ENCODE measurements at regions not wholly inside any gene's neighbourhood (a gene's known extent, or its start where the extent isn't known, plus 50 kb on each side); places are given as distances from the start of the nearest gene placed in this dataset.

DNA sequence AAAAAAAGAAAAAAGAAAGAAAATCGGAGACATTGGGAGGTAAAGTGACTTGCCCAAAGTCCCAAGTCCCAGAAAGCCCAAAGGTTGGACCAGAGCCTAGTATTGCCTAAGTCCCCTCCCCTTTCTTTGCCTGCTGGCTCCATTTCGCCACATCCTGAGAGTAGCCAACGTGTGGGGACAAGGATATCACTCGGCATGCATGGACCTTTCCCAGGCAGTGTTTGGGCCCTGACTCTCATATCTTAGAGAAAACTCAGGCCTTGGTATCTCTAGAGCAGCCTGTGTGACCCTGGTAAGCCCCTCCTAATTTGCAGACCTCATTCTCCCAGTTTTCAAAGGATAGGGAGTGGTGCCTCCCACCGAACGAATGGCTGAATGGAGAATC lies 294.2 kb upstream of the ZMIZ1 start:
- CTCF ChIA-PET = no interaction called here
- Histone ChIP-seq H2AFZ (ENCODE audit: low read depth, low read length, poor library complexity, severe bottlenecking) (no peak overlapping the region), H3K79me2 (ENCODE audit: insufficient read depth, low read length) (no peaks in the 10 kb centered on the region), H3K4me1 (ENCODE audit: control insufficient read depth in 1 of 2, insufficient read depth in 2 of 2, low read length in 2 of 2) (peaks cover 0 to 10% of the 10 kb centered on the region in 2 experiments; a peak in 3 of 4 replicates), H3K9ac (ENCODE audit: low read length) (no peak overlapping the region), H3K4me2 (ENCODE audit: low read length) (no peak overlapping the region), H3K27ac (ENCODE audit: low read depth, low read length) (no peak overlapping the region), H4K20me1 (ENCODE audit: insufficient read depth) (no peaks in the 10 kb centered on the region), H3K4me3 (replicated peaks in 1 of 2; ENCODE audit: low read depth in 1 of 2, low read length in 2 of 2) (no peak overlapping the region), H3K9me3 (ENCODE audit: control insufficient read depth in 1 of 2, insufficient read depth in 1 of 2, low read depth in 1 of 2, low read length in 2 of 2) (no peaks in the 10 kb centered on the region), H3K36me3 (ENCODE audit: control insufficient read depth in 1 of 2, insufficient read depth in 2 of 2, low read length in 2 of 2) (no peaks in the 10 kb centered on the region), H3K27me3 (ENCODE audit: insufficient read depth, low read length) (no peaks in the 10 kb centered on the region), H3K9me2 (ENCODE audit: insufficient read depth) (no peaks in the 10 kb centered on the region)
- POLR2A ChIA-PET = no interaction called here
- no TSS peak for BruUV-seq (replicated peaks)
- intact Hi-C loops (cut with micrococcal nuclease) = no loop called here
- RAD21 ChIA-PET (ENCODE audit: low non-redundant PET in 1 of 2, low total read pairs in 2 of 2, uncharacterized antibody in 2 of 2, unreplicated experiment in 2 of 2) = no interaction called here
- ATAC-seq (no peak), DNase-seq (ENCODE audit: low read depth, low spot score) (no peak)
- TF ChIP-seq TCF7L2 (IDR thresholded peaks at IDR 0.05; ENCODE audit: borderline replicate concordance, extremely low read depth, insufficient read depth, insufficient read length) = no peak
- TF ChIP-seq, protein P1, sequence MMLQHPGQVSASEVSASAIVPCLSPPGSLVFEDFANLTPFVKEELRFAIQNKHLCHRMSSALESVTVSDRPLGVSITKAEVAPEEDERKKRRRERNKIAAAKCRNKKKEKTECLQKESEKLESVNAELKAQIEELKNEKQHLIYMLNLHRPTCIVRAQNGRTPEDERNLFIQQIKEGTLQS (IDR thresholded peaks at IDR 0.05) = no peak
- TF ChIP-seq FOSL1 (IDR thresholded peaks at IDR 0.05; ENCODE audit: low read depth) = no peak
- TF ChIP-seq EZH2 (IDR thresholded peaks at IDR 0.05) = no peak
- no peak for TF ChIP-seq POLR2AphosphoS5 (IDR thresholded peaks at IDR 0.05; ENCODE audit: low read depth, low read length)
- no peak for TF ChIP-seq EGR1 (IDR thresholded peaks at IDR 0.05; ENCODE audit: low read depth)
- TF ChIP-seq ZFX (IDR thresholded peaks at IDR 0.05) = no peak
- no peak for TF ChIP-seq CBX3 (IDR thresholded peaks at IDR 0.05; ENCODE audit: low read depth)
- TF ChIP-seq, protein P2, sequence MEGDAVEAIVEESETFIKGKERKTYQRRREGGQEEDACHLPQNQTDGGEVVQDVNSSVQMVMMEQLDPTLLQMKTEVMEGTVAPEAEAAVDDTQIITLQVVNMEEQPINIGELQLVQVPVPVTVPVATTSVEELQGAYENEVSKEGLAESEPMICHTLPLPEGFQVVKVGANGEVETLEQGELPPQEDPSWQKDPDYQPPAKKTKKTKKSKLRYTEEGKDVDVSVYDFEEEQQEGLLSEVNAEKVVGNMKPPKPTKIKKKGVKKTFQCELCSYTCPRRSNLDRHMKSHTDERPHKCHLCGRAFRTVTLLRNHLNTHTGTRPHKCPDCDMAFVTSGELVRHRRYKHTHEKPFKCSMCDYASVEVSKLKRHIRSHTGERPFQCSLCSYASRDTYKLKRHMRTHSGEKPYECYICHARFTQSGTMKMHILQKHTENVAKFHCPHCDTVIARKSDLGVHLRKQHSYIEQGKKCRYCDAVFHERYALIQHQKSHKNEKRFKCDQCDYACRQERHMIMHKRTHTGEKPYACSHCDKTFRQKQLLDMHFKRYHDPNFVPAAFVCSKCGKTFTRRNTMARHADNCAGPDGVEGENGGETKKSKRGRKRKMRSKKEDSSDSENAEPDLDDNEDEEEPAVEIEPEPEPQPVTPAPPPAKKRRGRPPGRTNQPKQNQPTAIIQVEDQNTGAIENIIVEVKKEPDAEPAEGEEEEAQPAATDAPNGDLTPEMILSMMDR (IDR thresholded peaks at IDR 0.05 in 2 of 3, conservative IDR thresholded peaks at IDR 0.05 in 1 of 3; ENCODE audit: borderline replicate concordance in 1 of 3, insufficient read depth in 1 of 3, low read depth in 2 of 3, low read length in 2 of 3) = no peak
- TF ChIP-seq SRF (IDR thresholded peaks at IDR 0.05; ENCODE audit: low read depth) = no peak
- TF ChIP-seq ELF1 (IDR thresholded peaks at IDR 0.05; ENCODE audit: borderline replicate concordance, low read depth) = no peak
- TF ChIP-seq ZNF274 (IDR thresholded peaks at IDR 0.05; ENCODE audit: low read depth, low read length) = no peak
- TF ChIP-seq SP1 (IDR thresholded peaks at IDR 0.05; ENCODE audit: low read depth) = no peak
- no peak for TF ChIP-seq EZH2phosphoT487 (IDR thresholded peaks at IDR 0.05; ENCODE audit: borderline replicate concordance)
- TF ChIP-seq SIN3A (IDR thresholded peaks at IDR 0.05; ENCODE audit: low read depth) = no peak
- TF ChIP-seq CEBPB (IDR thresholded peaks at IDR 0.05; ENCODE audit: low read depth) = no peak
- TF ChIP-seq POLR2A (IDR thresholded peaks at IDR 0.05; ENCODE audit: borderline replicate concordance, extremely low read depth, insufficient read depth, insufficient read length) = no peak
- TF ChIP-seq, protein P3, sequence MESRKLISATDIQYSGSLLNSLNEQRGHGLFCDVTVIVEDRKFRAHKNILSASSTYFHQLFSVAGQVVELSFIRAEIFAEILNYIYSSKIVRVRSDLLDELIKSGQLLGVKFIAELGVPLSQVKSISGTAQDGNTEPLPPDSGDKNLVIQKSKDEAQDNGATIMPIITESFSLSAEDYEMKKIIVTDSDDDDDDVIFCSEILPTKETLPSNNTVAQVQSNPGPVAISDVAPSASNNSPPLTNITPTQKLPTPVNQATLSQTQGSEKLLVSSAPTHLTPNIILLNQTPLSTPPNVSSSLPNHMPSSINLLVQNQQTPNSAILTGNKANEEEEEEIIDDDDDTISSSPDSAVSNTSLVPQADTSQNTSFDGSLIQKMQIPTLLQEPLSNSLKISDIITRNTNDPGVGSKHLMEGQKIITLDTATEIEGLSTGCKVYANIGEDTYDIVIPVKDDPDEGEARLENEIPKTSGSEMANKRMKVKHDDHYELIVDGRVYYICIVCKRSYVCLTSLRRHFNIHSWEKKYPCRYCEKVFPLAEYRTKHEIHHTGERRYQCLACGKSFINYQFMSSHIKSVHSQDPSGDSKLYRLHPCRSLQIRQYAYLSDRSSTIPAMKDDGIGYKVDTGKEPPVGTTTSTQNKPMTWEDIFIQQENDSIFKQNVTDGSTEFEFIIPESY (IDR thresholded peaks at IDR 0.05; ENCODE audit: extremely low read depth, insufficient replicate concordance, low read length) = no peak
- TF ChIP-seq, protein P4, sequence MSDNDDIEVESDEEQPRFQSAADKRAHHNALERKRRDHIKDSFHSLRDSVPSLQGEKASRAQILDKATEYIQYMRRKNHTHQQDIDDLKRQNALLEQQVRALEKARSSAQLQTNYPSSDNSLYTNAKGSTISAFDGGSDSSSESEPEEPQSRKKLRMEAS (IDR thresholded peaks at IDR 0.05) = no peak

Measured in HCT116 (cell line).